Thyroid gland (tissue), 4 donors: ENCODE measurements at regions not wholly inside any gene's neighbourhood (a gene's known extent, or its start where the extent isn't known, plus 50 kb on each side); places are given as distances from the start of the nearest gene placed in this dataset.

ENCODE experiments used
- POLR2A ChIP-seq, 2 donors: fragments of 450-650 bp; IDR thresholded peaks; one replicate each; pipeline ENCODE4 v1.6.1; 2017; ENCODE audit warnings: antibody characterized with exemption in 2 of 2, mild to moderate bottlenecking in 2 of 2, moderate library complexity in 1 of 2
- TF ChIP-seq, protein P1 (sequence below), 6 experiments: fragments of 200-600 bp in 3 of 6; fragments of 450-650 bp in 3 of 6; sonication (generic) in 3 of 6; IDR thresholded peaks; one replicate each; pipeline ENCODE4 v1.5.1; 2016 to 2019; ENCODE audit warnings: antibody characterized with exemption in 6 of 6, mild to moderate bottlenecking in 2 of 6, inconsistent platforms in 1 of 6, moderate library complexity in 1 of 6

DNA sequence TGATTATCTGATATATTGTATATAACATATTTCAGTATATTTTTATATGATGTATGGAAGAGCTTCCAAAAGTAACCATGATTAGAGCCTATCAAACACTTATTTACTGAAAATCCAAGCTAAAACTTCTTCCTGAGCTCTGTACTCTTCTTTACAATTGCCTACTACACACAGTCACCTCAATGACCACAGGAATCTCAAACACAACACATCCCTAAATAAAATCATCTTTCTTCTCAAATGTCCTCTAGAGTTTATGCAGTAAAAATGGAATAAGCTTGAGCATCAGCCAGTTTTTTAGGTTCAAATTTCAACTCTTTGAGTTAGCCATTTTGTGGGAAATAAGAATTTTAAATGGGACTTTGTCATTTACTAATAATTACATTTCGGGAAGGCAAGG is 102.6 kb upstream of the FNDC3A start:
- TF ChIP-seq POLR2A (IDR thresholded peaks at IDR 0.05), result no peak
- TF ChIP-seq, protein P1, sequence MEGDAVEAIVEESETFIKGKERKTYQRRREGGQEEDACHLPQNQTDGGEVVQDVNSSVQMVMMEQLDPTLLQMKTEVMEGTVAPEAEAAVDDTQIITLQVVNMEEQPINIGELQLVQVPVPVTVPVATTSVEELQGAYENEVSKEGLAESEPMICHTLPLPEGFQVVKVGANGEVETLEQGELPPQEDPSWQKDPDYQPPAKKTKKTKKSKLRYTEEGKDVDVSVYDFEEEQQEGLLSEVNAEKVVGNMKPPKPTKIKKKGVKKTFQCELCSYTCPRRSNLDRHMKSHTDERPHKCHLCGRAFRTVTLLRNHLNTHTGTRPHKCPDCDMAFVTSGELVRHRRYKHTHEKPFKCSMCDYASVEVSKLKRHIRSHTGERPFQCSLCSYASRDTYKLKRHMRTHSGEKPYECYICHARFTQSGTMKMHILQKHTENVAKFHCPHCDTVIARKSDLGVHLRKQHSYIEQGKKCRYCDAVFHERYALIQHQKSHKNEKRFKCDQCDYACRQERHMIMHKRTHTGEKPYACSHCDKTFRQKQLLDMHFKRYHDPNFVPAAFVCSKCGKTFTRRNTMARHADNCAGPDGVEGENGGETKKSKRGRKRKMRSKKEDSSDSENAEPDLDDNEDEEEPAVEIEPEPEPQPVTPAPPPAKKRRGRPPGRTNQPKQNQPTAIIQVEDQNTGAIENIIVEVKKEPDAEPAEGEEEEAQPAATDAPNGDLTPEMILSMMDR (IDR thresholded peaks at IDR 0.05), result no peak
